Spleen (tissue), 11 donors: ENCODE measurements at regions not wholly inside any gene's neighbourhood (a gene's known extent, or its start where the extent isn't known, plus 50 kb on each side); places are given as distances from the start of the nearest gene placed in this dataset.
"Not testable (repeated sequence)": the region's sequence is repeated elsewhere in the genome, so short reads cannot be mapped to it uniquely, and the experiment has no call there.

Experiments used
- DNase-seq: peaks from one replicate; pipeline ENCODE4 v3.0.0-alpha.2; 2020
- H3K27ac ChIP-seq, 8 donors: fragments of 200-600 bp; sonication (generic) in 7 of 8; 1 replicate in 4 of 8; 2 replicates in 4 of 8; pipeline versions ENCODE4 v1.5.0 to v1.8.0; 2016 to 2021; ENCODE audit warnings: inconsistent platforms in 4 of 8, mild to moderate bottlenecking in 4 of 8, moderate library complexity in 1 of 8
- H3K27me3 ChIP-seq, 7 donors: fragments of 200-600 bp; sonication (generic) in 6 of 7; replicated peaks in 1 of 7; 1 replicate in 4 of 7; 2 replicates in 3 of 7; pipeline versions ENCODE4 v1.5.0 to v1.8.0; 2016 to 2021; ENCODE audit warnings: inconsistent platforms in 3 of 7, mild to moderate bottlenecking in 1 of 7
- H3K36me3 ChIP-seq, 6 donors: fragments of 200-600 bp; sonication (generic) in 5 of 6; 1 replicate in 4 of 6; 2 replicates in 2 of 6; pipeline versions ENCODE4 v1.5.0 to v1.8.0; 2016 to 2021; ENCODE audit warnings: inconsistent platforms in 2 of 6
- H3K4me1 ChIP-seq, 6 donors: fragments of 200-600 bp; sonication (generic) in 5 of 6; 1 replicate in 3 of 6; 2 replicates in 3 of 6; pipeline versions ENCODE4 v1.5.0 to v1.8.0; 2016 to 2021; ENCODE audit warnings: inconsistent platforms in 3 of 6
- H3K4me3 ChIP-seq, 8 donors: fragments of 200-600 bp; sonication (generic) in 7 of 8; 1 replicate in 4 of 8; 2 replicates in 4 of 8; pipeline versions ENCODE4 v1.5.0 to v1.8.0; 2016 to 2021; ENCODE audit warnings: inconsistent platforms in 4 of 8, mild to moderate bottlenecking in 4 of 8, moderate library complexity in 2 of 8
- H3K9me3 ChIP-seq, 8 donors: fragments of 200-600 bp; sonication (generic) in 7 of 8; 1 replicate in 4 of 8; 2 replicates in 4 of 8; pipeline versions ENCODE4 v1.5.0 to v1.8.0; 2016 to 2021; ENCODE audit warnings: inconsistent platforms in 4 of 8
- POLR2A ChIP-seq, 3 donors: fragments of 450-650 bp; IDR thresholded peaks; one replicate each; pipeline ENCODE4 v1.5.1; 2017; ENCODE audit warnings: antibody characterized with exemption in 3 of 3, mild to moderate bottlenecking in 1 of 3
- POLR2AphosphoS5 ChIP-seq, 3 donors: sonication (generic); formaldehyde crosslinking; IDR thresholded peaks; one replicate each; pipeline ENCODE4 v1.5.1; 2017; ENCODE audit warnings: antibody characterized with exemption in 3 of 3
- WGBS, 5 donors: extraction: QIAGEN DNeasy Blood & Tissue Kit in 3 of 5; methylation state at CpG; one replicate each; pipeline versions ENCODE4 v1.1.5 to v1.1.7; 2013 to 2018; 5-methylcytosine and 5-hydroxymethylcytosine counted together
- intact Hi-C: fragments of 100-400 bp; cut with DNase I; formaldehyde crosslinking; loops from one replicate; pipeline ENCODE4 v1.15.0; 2023; ENCODE audit warnings: low total_unique reads
- TF ChIP-seq, protein P1 (sequence below), 11 experiments: fragments of 200-600 bp in 7 of 11; fragments of 450-650 bp in 4 of 11; sonication (generic) in 4 of 11; IDR thresholded peaks in 8 of 11; conservative IDR thresholded peaks in 3 of 11; 1 replicate in 7 of 11; 2 replicates in 4 of 11; pipeline versions ENCODE4 v1.4.0 to v1.8.0; 2016 to 2021; ENCODE audit warnings: antibody characterized with exemption in 11 of 11, inconsistent platforms in 4 of 11, mild to moderate bottlenecking in 1 of 11
- donor health status: healthy with polysubstance abuse.
- donor health status: DM: no; HTN: no; CAD: no; lungs with moderate emphysema.
- donor health status: DM: no; HTN: no; CAD: no.
- donor health status: Bipolar disorder and iron deficiency.
- donor health status: healthy.
- donor health status: DM: no; HTN: no; CAD: no.
- donor health status: DM: yes; HTN: yes; CAD: no.

- 67 to 95% (median 73%) methylated on average over 1 of the region's 1 CpG for WGBS, 5 donors
- Histone ChIP-seq H3K9me3 (no peaks in the 10 kb centered on the region), H3K27me3 (no peaks in the 10 kb centered on the region), H3K27ac (no peak overlapping the region), H3K36me3 (no peaks in the 10 kb centered on the region), H3K4me3 (no peak overlapping the region), H3K4me1 (no peaks in the 10 kb centered on the region)
- TF ChIP-seq POLR2A (IDR thresholded peaks at IDR 0.05) (no peak), POLR2AphosphoS5 (IDR thresholded peaks at IDR 0.05) (no peak)
- TF ChIP-seq, protein P1, sequence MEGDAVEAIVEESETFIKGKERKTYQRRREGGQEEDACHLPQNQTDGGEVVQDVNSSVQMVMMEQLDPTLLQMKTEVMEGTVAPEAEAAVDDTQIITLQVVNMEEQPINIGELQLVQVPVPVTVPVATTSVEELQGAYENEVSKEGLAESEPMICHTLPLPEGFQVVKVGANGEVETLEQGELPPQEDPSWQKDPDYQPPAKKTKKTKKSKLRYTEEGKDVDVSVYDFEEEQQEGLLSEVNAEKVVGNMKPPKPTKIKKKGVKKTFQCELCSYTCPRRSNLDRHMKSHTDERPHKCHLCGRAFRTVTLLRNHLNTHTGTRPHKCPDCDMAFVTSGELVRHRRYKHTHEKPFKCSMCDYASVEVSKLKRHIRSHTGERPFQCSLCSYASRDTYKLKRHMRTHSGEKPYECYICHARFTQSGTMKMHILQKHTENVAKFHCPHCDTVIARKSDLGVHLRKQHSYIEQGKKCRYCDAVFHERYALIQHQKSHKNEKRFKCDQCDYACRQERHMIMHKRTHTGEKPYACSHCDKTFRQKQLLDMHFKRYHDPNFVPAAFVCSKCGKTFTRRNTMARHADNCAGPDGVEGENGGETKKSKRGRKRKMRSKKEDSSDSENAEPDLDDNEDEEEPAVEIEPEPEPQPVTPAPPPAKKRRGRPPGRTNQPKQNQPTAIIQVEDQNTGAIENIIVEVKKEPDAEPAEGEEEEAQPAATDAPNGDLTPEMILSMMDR (IDR thresholded peaks at IDR 0.05 in 8 of 11, conservative IDR thresholded peaks at IDR 0.05 in 3 of 11) = no peak
- intact Hi-C loops = no loop called here
- DNase-seq = no peak
Observed at GRCh38 chr5:21391506-21391905, 1403.5 kb upstream of the CDH18 start.

GRCh38 chr5:21360754-21361153 lies 1372.8 kb upstream of the CDH18 start:
- H3K27ac ChIP-seq, H3K27me3 ChIP-seq, H3K4me3 ChIP-seq, H3K4me1 ChIP-seq, DNase-seq, H3K36me3 ChIP-seq, intact Hi-C loops, H3K9me3 ChIP-seq: not testable (repeated sequence)

DNA sequence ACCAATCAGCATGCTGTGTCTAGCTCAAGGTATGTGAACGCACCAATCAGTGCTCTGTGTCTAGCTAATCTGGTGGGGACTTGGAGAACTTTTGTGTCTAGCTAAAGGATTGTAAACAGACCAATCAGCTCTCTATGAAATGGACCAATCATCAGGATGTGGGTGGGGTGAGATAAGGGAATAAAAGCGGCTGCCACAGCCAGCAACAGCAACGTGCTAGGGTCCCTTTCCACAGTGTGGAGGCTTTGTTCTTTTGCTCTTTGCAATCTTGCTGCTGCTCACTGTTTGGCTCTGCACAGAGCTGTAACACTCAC lies 1353.9 kb upstream of the CDH18 start:
- H3K4me1 ChIP-seq = not testable (repeated sequence)

GRCh38 chr5:21341203-21341947 lies 1353.4 kb upstream of the CDH18 start:
- H3K36me3 ChIP-seq, H3K9me3 ChIP-seq, H3K27me3 ChIP-seq, H3K4me1 ChIP-seq, intact Hi-C loops: not testable (repeated sequence)
- 36 to 92% (median 65%) methylated on average over 6 to 40 of the region's 68 CpGs; no CpG with 5 or more reads in 1 of the 5 donors for WGBS, 5 donors
- Histone ChIP-seq H3K4me3 (peak overlapping the region in 2 of 8 donors; percentile 20 to 53), H3K27ac (peak overlapping the region in 1 of 8 donors; percentile 51)
- DNase-seq = peak; percentile 83

More for the DNA sequence above, 1353.9 kb upstream of the CDH18 start:
- H3K27ac ChIP-seq, DNase-seq, intact Hi-C loops, H3K36me3 ChIP-seq, H3K9me3 ChIP-seq, H3K27me3 ChIP-seq: not testable (repeated sequence)
- WGBS, 5 donors = 63 to 92% (median 86%) methylated on average over 3 of the region's 3 CpGs
- peak overlapping the region in 2 of 8 donors; percentile 20 to 53 for H3K4me3 ChIP-seq

GRCh38 chr5:21340233-21340632 lies 1352.2 kb upstream of the CDH18 start:
- H3K27ac ChIP-seq, H3K4me3 ChIP-seq, H3K36me3 ChIP-seq, H3K27me3 ChIP-seq, H3K4me1 ChIP-seq, intact Hi-C loops, DNase-seq, H3K9me3 ChIP-seq: not testable (repeated sequence)
- 90 to 98% (median 95%) methylated on average over 2 to 3 of the region's 3 CpGs for WGBS, 5 donors

DNA sequence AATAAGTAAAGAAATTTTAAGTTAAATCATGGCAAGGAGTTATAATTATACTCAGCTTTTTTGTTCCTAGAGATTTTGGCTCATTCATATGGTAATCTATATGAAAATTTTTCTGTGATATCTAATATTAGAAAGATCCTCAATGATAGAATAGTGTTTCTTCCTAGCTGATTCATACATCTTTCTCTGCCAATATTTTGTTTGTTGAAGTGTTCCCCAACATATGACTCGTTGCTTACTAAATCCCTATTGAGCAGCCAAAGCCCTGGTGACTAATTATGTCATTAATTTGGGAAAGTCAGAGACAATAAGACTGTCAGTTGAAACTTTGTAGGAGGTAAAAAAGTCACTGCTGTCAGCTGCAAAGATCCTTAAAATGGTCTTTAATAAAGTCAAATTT lies 1348.5 kb upstream of the CDH18 start:
- H3K4me3 ChIP-seq, H3K27ac ChIP-seq, intact Hi-C loops, H3K9me3 ChIP-seq, H3K36me3 ChIP-seq, H3K4me1 ChIP-seq, H3K27me3 ChIP-seq, DNase-seq: not testable (repeated sequence)
- WGBS, 5 donors = 18 to 61% (median 30%) methylated on average over 1 of the region's 1 CpG

GRCh38 chr5:21315376-21315775 lies 1327.4 kb upstream of the CDH18 start:
- H3K9me3 ChIP-seq, H3K27ac ChIP-seq, H3K36me3 ChIP-seq, H3K4me1 ChIP-seq, intact Hi-C loops, H3K27me3 ChIP-seq, DNase-seq, H3K4me3 ChIP-seq: not testable (repeated sequence)
- 85 to 91% (median 87%) methylated on average over 3 of the region's 3 CpGs for WGBS, 5 donors

- H3K9me3 ChIP-seq, H3K27me3 ChIP-seq, H3K4me1 ChIP-seq, H3K36me3 ChIP-seq, H3K27ac ChIP-seq, DNase-seq, H3K4me3 ChIP-seq, intact Hi-C loops: not testable (repeated sequence)
Observed at GRCh38 chr5:21301205-21301604, 1313.2 kb upstream of the CDH18 start.

DNA sequence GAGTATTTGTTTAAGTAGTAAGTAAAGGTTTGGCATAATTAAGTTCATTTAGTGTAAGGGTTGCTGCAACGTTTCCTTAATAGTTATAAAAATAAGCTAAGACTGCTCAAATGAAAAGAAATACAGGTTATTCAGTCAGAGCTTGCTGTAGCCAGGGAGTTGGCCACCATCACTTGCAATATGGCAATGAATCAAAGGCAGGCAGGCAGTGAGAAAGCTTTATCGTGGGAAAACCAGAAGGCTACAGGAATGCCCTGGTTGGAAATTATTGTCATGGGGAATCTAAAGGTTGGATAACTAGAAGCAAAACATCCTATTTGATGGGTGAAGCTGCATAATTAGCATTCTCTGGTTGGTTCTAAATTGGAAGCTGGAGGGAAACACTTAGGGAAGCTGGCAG lies 1286.4 kb upstream of the CDH18 start:
- DNase-seq, H3K27ac ChIP-seq, intact Hi-C loops, H3K4me3 ChIP-seq, H3K36me3 ChIP-seq, H3K27me3 ChIP-seq, H3K9me3 ChIP-seq, H3K4me1 ChIP-seq: not testable (repeated sequence)
- 73 to 93% (median 75%) methylated on average over 2 of the region's 2 CpGs for WGBS, 5 donors
